ENCODE measurements at regions not wholly inside any gene's neighbourhood (a gene's known extent, or its start where the extent isn't known, plus 50 kb on each side); places are given as distances from the start of the nearest gene placed in this dataset.
A peak's percentile ranks its signal among the peaks of the same experiment; 100 is the strongest.
"Not testable (repeated sequence)": the region's sequence is repeated elsewhere in the genome, so short reads cannot be mapped to it uniquely, and the experiment has no call there.

- TF ChIP-seq NRF1 (conservative IDR thresholded peaks at IDR 0.05; ENCODE audit: low read depth, low read length) (no peak), POU2F2 (IDR thresholded peaks at IDR 0.05; ENCODE audit: borderline replicate concordance, low read depth, low read length) (no peak), FOXK2 (IDR thresholded peaks at IDR 0.05) (0 out of 2 replicates have a peak, but pooled peaks have one; percentile 11)
- TF ChIP-seq, protein P1, sequence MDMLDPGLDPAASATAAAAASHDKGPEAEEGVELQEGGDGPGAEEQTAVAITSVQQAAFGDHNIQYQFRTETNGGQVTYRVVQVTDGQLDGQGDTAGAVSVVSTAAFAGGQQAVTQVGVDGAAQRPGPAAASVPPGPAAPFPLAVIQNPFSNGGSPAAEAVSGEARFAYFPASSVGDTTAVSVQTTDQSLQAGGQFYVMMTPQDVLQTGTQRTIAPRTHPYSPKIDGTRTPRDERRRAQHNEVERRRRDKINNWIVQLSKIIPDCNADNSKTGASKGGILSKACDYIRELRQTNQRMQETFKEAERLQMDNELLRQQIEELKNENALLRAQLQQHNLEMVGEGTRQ (IDR thresholded peaks at IDR 0.05; ENCODE audit: borderline replicate concordance, low read depth, low read length): no peak
Observed at GRCh38 chr7:150003304-150003810, 129.6 kb downstream of the ATP6V0E2 start (continued).

- H3K79me2 ChIP-seq (ENCODE audit: control insufficient read depth, insufficient read depth, low read length); DNase-seq (ENCODE audit: low read depth, low spot score); CTCF ChIA-PET; H3K27me3 ChIP-seq (replicated peaks in 1 of 2; ENCODE audit: control insufficient read depth in 2 of 2, insufficient read depth in 2 of 2, low read length in 1 of 2); RAD21 ChIA-PET (ENCODE audit: unreplicated experiment); H3K9ac ChIP-seq (ENCODE audit: control insufficient read depth, insufficient read depth, low read length); intact Hi-C loops (cut with micrococcal nuclease; ENCODE audit: unreplicated experiment); SMC1A ChIA-PET (ENCODE audit: uncharacterized antibody, unreplicated experiment); H4K20me1 ChIP-seq (ENCODE audit: control insufficient read depth, insufficient read depth); BruUV-seq (replicated peaks); H3K9me3 ChIP-seq (replicated peaks; ENCODE audit: control insufficient read depth, insufficient read depth, low read length); H3K4me2 ChIP-seq (ENCODE audit: control insufficient read depth, insufficient read depth); H3K27ac ChIP-seq (ENCODE audit: control insufficient read depth, insufficient read depth); POLR2A ChIA-PET; H3K36me3 ChIP-seq (ENCODE audit: control insufficient read depth in 2 of 2, insufficient read depth in 2 of 2, low read length in 1 of 2); H3K4me1 ChIP-seq (ENCODE audit: control insufficient read depth, insufficient read depth, low read length); ATAC-seq; H2AFZ ChIP-seq (ENCODE audit: control insufficient read depth, low read depth, low read length); H3K4me3 ChIP-seq; FAIRE-seq; in situ Hi-C loops (cut with MboI): not testable (repeated sequence)
- WGBS (ENCODE audit: insufficient coverage, insufficient replicate concordance, low lambda C conversion rate, missing lambda C conversion rate): 56% methylated on average over 2 of the region's 2 CpGs
Observed at GRCh38 chr7:150003973-150004372, 130.2 kb downstream of the ATP6V0E2 start.

- POLR2A ChIA-PET; BruUV-seq (replicated peaks); SMC1A ChIA-PET (ENCODE audit: uncharacterized antibody, unreplicated experiment); H3K9ac ChIP-seq (ENCODE audit: control insufficient read depth, insufficient read depth, low read length); H4K20me1 ChIP-seq (ENCODE audit: control insufficient read depth, insufficient read depth); H3K4me2 ChIP-seq (ENCODE audit: control insufficient read depth, insufficient read depth); DNase-seq (ENCODE audit: low read depth, low spot score); intact Hi-C loops (cut with micrococcal nuclease; ENCODE audit: unreplicated experiment); H3K9me3 ChIP-seq (replicated peaks; ENCODE audit: control insufficient read depth, insufficient read depth, low read length); H2AFZ ChIP-seq (ENCODE audit: control insufficient read depth, low read depth, low read length); CTCF ChIA-PET; H3K4me1 ChIP-seq (ENCODE audit: control insufficient read depth, insufficient read depth, low read length); in situ Hi-C loops (cut with MboI); FAIRE-seq; H3K36me3 ChIP-seq (ENCODE audit: control insufficient read depth in 2 of 2, insufficient read depth in 2 of 2, low read length in 1 of 2); H3K27ac ChIP-seq (ENCODE audit: control insufficient read depth, insufficient read depth); H3K27me3 ChIP-seq (replicated peaks in 1 of 2; ENCODE audit: control insufficient read depth in 2 of 2, insufficient read depth in 2 of 2, low read length in 1 of 2); H3K4me3 ChIP-seq; H3K79me2 ChIP-seq (ENCODE audit: control insufficient read depth, insufficient read depth, low read length); RAD21 ChIA-PET (ENCODE audit: unreplicated experiment); ATAC-seq: not testable (repeated sequence)
- WGBS (ENCODE audit: insufficient coverage, insufficient replicate concordance, low lambda C conversion rate, missing lambda C conversion rate): 81% methylated on average over 4 of the region's 4 CpGs
Observed at GRCh38 chr7:150004843-150005242, 131.1 kb downstream of the ATP6V0E2 start.

DNA sequence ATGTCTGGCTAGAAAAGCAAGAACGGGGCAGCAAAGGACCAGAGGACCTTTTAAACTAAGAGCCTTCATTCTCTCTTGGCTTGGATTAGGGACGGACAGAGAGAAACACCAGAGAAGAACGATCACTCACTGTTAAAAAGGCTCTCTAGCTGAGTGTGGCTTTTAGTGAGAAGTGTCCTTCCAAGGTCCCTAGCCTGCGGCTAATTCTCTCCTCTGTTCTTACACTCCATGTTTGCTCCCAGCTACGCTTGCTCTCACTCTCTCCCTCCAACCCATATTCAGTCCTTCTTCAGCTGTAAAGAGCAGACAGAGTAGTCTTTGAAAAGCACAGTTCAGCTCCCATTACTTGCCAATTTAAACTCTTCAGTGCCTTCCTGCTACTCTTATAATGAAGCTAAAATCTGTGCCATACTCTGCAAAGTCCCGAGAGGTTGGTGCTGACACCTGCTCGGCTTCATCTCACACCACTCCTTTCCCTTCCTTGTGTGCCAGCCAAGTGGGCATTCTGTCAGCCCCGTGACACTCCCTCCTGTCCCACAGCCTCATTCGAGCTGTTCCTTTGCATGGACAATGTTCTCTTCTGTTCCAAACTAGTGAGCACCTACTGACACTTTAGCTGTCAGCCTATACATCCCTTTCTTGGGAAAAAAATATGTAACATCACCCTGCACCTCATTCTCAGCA, 136.0 kb downstream of the ATP6V0E2 start:
- CTCF ChIA-PET; SMC1A ChIA-PET (ENCODE audit: uncharacterized antibody, unreplicated experiment); H3K4me2 ChIP-seq (ENCODE audit: control insufficient read depth, insufficient read depth); H3K27me3 ChIP-seq (replicated peaks in 1 of 2; ENCODE audit: control insufficient read depth in 2 of 2, insufficient read depth in 2 of 2, low read length in 1 of 2); H3K79me2 ChIP-seq (ENCODE audit: control insufficient read depth, insufficient read depth, low read length); POLR2A ChIA-PET; in situ Hi-C loops (cut with MboI); DNase-seq (ENCODE audit: low read depth, low spot score); H3K4me1 ChIP-seq (ENCODE audit: control insufficient read depth, insufficient read depth, low read length); BruUV-seq (replicated peaks); intact Hi-C loops (cut with micrococcal nuclease; ENCODE audit: unreplicated experiment); H3K9ac ChIP-seq (ENCODE audit: control insufficient read depth, insufficient read depth, low read length); H3K27ac ChIP-seq (ENCODE audit: control insufficient read depth, insufficient read depth); ATAC-seq; H3K4me3 ChIP-seq; H2AFZ ChIP-seq (ENCODE audit: control insufficient read depth, low read depth, low read length); RAD21 ChIA-PET (ENCODE audit: unreplicated experiment); FAIRE-seq; H3K36me3 ChIP-seq (ENCODE audit: control insufficient read depth in 2 of 2, insufficient read depth in 2 of 2, low read length in 1 of 2); H4K20me1 ChIP-seq (ENCODE audit: control insufficient read depth, insufficient read depth); H3K9me3 ChIP-seq (replicated peaks; ENCODE audit: control insufficient read depth, insufficient read depth, low read length): not testable (repeated sequence)
- WGBS (ENCODE audit: insufficient coverage, insufficient replicate concordance, low lambda C conversion rate, missing lambda C conversion rate): 21% methylated on average over 6 of the region's 9 CpGs
